LNCaP clone FGC (cell line): ENCODE measurements at regions not wholly inside any gene's neighbourhood (a gene's known extent, or its start where the extent isn't known, plus 50 kb on each side); places are given as distances from the start of the nearest gene placed in this dataset.

ENCODE experiments used
- DNase-seq: peaks from one replicate; pipeline ENCODE4 v3.0.0-alpha.2; 2011; ENCODE audit warnings: low read depth
- H3K4me3 ChIP-seq: 2 replicates; pipeline ENCODE4 v1.5.1; 2011; ENCODE audit warnings: mild to moderate bottlenecking, low read depth, low read length, control low read depth
- CTCF ChIP-seq: IDR thresholded peaks from 2 replicates; pipeline ENCODE4 v1.5.1; 2012; ENCODE audit warnings: mild to moderate bottlenecking; ENCODE audit not compliant: control insufficient read depth, insufficient read depth; ENCODE audit errors: extremely low read depth

GRCh38 chr22:27093422-27093821 is 436.0 kb downstream of the MIAT start:
- no peak overlapping the region for H3K4me3 ChIP-seq
- no peak for DNase-seq
- TF ChIP-seq CTCF = no peak

GRCh38 chr22:27094633-27095308 is 437.4 kb downstream of the MIAT start:
- no peak overlapping the region for H3K4me3 ChIP-seq
- no peak for DNase-seq
- no peak for TF ChIP-seq CTCF

DNA sequence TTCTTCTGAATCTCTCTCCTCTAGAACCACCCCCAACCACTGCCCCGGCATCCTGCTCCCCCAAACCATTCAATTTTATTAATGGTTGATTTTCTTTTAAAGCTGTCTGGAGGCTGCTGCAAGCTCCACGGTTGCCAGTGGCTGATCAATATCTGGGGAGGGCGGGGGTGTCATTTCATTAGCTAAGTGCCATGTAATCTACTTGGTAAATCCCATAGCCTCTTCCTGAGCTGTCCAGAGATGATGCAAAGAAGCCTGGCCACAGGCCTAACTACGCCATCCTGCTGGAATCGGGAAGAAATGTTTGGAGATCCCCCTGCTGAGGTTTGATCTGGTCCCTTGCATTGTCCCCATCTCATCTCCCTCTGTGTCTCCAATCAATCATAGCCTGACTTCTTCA is 440.1 kb downstream of the MIAT start:
- no peak overlapping the region for H3K4me3 ChIP-seq
- no peak for TF ChIP-seq CTCF
- no peak for DNase-seq

- no peak for DNase-seq
- no peak for TF ChIP-seq CTCF
- no peak overlapping the region for H3K4me3 ChIP-seq
Measured at GRCh38 chr22:27097933-27098332, 440.5 kb downstream of the MIAT start.

DNA sequence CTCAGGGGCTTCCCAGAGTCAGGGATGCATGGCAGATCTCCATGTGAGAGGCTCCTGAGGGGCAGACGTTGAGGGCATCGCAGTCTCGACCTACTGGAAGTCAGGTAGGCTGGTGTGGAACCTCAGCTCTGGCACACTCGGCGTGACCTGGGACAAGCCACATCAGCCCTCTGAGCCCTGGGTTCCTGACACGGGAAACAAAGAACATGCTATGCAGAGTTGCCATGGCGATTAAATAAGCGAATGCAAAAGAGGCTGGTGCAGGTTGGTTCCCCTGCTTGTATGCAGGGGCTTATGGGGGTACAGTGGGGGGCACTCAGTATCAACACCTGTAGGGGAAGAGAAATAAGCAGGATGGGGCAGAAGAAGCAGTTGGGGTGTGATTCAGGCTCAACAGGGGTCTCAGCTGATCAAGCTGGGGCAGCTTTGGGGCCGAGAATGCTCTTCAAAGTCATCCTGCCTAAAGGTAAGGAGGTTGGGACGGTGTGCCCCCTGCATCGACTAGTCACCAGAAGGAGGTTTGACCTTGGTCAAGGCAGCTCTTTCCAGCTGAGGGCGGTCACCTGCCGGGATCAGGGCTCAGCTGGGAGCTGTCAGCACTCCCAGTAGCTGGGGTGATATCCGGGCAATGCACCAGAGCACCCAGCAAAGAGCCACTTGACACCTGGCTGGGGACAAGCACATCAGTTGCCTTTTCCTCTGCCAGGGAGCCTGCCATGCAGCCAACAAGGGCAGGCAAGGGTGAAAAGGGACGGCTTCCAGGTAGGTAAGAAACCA is 442.7 kb downstream of the MIAT start:
- H3K4me3 ChIP-seq = no peak overlapping the region
- TF ChIP-seq CTCF = no peak
- no peak for DNase-seq

DNA sequence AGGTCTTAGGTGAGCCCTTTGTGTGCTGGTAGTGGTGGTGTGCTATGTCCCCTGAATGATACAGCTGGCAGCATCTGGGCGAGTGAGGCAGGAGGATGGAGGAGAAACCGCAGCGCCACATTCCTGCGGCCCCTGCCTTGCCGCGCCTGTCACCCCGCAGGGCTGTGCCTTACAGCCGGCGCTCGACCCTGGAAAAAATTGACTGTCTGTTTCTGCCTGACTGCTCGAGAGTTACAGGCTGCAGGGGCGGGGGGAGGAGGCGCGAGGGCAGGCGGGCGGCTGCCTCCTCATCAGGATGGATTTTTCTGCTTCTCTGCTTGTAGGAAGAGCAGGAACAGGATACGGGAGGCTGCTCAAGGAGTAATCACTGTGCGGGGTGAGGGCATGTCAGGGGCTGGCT is 443.4 kb downstream of the MIAT start:
- H3K4me3 ChIP-seq = no peak overlapping the region
- DNase-seq = no peak
- no peak for TF ChIP-seq CTCF
